Lower leg skin (tissue), 4 donors: ENCODE measurements at regions not wholly inside any gene's neighbourhood (a gene's known extent, or its start where the extent isn't known, plus 50 kb on each side); places are given as distances from the start of the nearest gene placed in this dataset.

ENCODE experiments used
- DNase-seq, 2 donors: peaks; one replicate each; pipeline ENCODE4 v3.0.0-alpha.2; 2019; ENCODE audit warnings: low spot score in 2 of 2
- H3K4me3 ChIP-seq: fragments of 200-600 bp; sonication (generic); 2 replicates; pipeline ENCODE4 v1.5.1; 2017; ENCODE audit warnings: mild to moderate bottlenecking, low read depth; ENCODE audit not compliant: poor library complexity, severe bottlenecking
- CTCF ChIP-seq, 3 donors: fragments of 450-650 bp; IDR thresholded peaks; one replicate each; pipeline ENCODE4 v1.5.1; 2016; ENCODE audit warnings: antibody characterized with exemption in 3 of 3, mild to moderate bottlenecking in 3 of 3, moderate library complexity in 2 of 3
- POLR2A ChIP-seq, 2 donors: fragments of 450-650 bp; IDR thresholded peaks; one replicate each; pipeline ENCODE4 v1.6.1; 2016 to 2017; ENCODE audit warnings: antibody characterized with exemption in 2 of 2, mild to moderate bottlenecking in 1 of 2, moderate library complexity in 1 of 2
- WGBS, 2 donors: methylation state at CpG; one replicate each; pipeline ENCODE4 v1.1.5; 2018; 5-methylcytosine and 5-hydroxymethylcytosine counted together
- intact Hi-C: fragments of 100-400 bp; cut with DNase I; formaldehyde crosslinking; loops from one replicate; pipeline ENCODE4 v1.15.0; 2023; ENCODE audit warnings: low total_unique reads

- TF ChIP-seq CTCF (IDR thresholded peaks at IDR 0.05): no peak
- no peak for TF ChIP-seq POLR2A (IDR thresholded peaks at IDR 0.05)
- intact Hi-C loops: no loop called here
- DNase-seq: no peak
- WGBS, 2 donors: 68 to 76% methylated on average over 4 of the region's 4 CpGs
- no peak overlapping the region for H3K4me3 ChIP-seq
Measured at GRCh38 chr6:97885828-97886227, 602.8 kb upstream of the MMS22L start.

- intact Hi-C loops: no loop called here
- TF ChIP-seq POLR2A (IDR thresholded peaks at IDR 0.05) (no peak), CTCF (IDR thresholded peaks at IDR 0.05) (no peak)
- no peak for DNase-seq
Measured at GRCh38 chr6:97901531-97901930, 618.5 kb upstream of the MMS22L start.

GRCh38 chr6:97909380-97909779, 626.4 kb upstream of the MMS22L start:
- no peak for TF ChIP-seq CTCF (IDR thresholded peaks at IDR 0.05)
- TF ChIP-seq POLR2A (IDR thresholded peaks at IDR 0.05): no peak
- 84 to 88% methylated on average over 5 of the region's 5 CpGs for whole genome bisulfite sequencing, 2 donors
- no peak overlapping the region for H3K4me3 ChIP-seq
- intact Hi-C loops: no loop called here
- no peak for DNase-seq

More at GRCh38 chr6:97901531-97901930, 618.5 kb upstream of the MMS22L start:
- WGBS, 2 donors: 79 to 80% methylated on average over 1 of the region's 1 CpG
- H3K4me3 ChIP-seq: no peak overlapping the region

GRCh38 chr6:97913721-97914120, 630.7 kb upstream of the MMS22L start:
- WGBS, 2 donors: 82 to 86% methylated on average over 1 of the region's 1 CpG
- TF ChIP-seq POLR2A (IDR thresholded peaks at IDR 0.05) (no peak), CTCF (IDR thresholded peaks at IDR 0.05) (no peak)

GRCh38 chr6:97914912-97915311, 631.9 kb upstream of the MMS22L start:
- no peak for TF ChIP-seq CTCF (IDR thresholded peaks at IDR 0.05)
- TF ChIP-seq POLR2A (IDR thresholded peaks at IDR 0.05): no peak
- intact Hi-C loops: no loop called here
- DNase-seq: no peak
- WGBS, 2 donors: 77 to 81% methylated on average over 5 of the region's 5 CpGs
- H3K4me3 ChIP-seq: no peak overlapping the region

More at GRCh38 chr6:97913721-97914120, 630.7 kb upstream of the MMS22L start:
- DNase-seq: no peak
- intact Hi-C loops: no loop called here
- H3K4me3 ChIP-seq: no peak overlapping the region

- intact Hi-C loops: no loop called here
- 52 to 53% methylated on average over 2 of the region's 2 CpGs for WGBS, 2 donors
- TF ChIP-seq CTCF (IDR thresholded peaks at IDR 0.05) (no peak), POLR2A (IDR thresholded peaks at IDR 0.05) (no peak)
- H3K4me3 ChIP-seq: no peak overlapping the region
- no peak for DNase-seq
Measured at GRCh38 chr6:97915537-97915936, 632.5 kb upstream of the MMS22L start.
